Thymus (tissue), 11 donors: ENCODE measurements at regions not wholly inside any gene's neighbourhood (a gene's known extent, or its start where the extent isn't known, plus 50 kb on each side); places are given as distances from the start of the nearest gene placed in this dataset.

Experiments
- DNase-seq, 9 donors: peaks; one replicate each; pipeline ENCODE4 v3.0.0-alpha.2; 2013; ENCODE audit warnings: low spot score in 9 of 9, low read depth in 6 of 9, missing footprints in 1 of 9
- H3K27ac ChIP-seq, 2 donors: one replicate each; pipeline ENCODE4 v1.5.1; 2013; ENCODE audit warnings: control low read depth in 1 of 2, low read depth in 1 of 2, low read length in 1 of 2, mild to moderate bottlenecking in 1 of 2, moderate library complexity in 1 of 2
- H3K27me3 ChIP-seq, 2 donors: one replicate each; pipeline ENCODE4 v1.5.1; 2013; ENCODE audit warnings: low read length in 1 of 2; ENCODE audit not compliant: control insufficient read depth in 2 of 2, insufficient read depth in 1 of 2
- H3K36me3 ChIP-seq, 2 donors: one replicate each; pipeline ENCODE4 v1.5.1; 2013; ENCODE audit warnings: low read length in 1 of 2, mild to moderate bottlenecking in 1 of 2, moderate library complexity in 1 of 2; ENCODE audit not compliant: control insufficient read depth in 2 of 2, insufficient read depth in 2 of 2
- H3K4me1 ChIP-seq, 2 donors: one replicate each; pipeline ENCODE4 v1.5.1; 2013; ENCODE audit warnings: low read length in 2 of 2; ENCODE audit not compliant: control insufficient read depth in 2 of 2, insufficient read depth in 2 of 2
- H3K4me3 ChIP-seq, 2 donors: one replicate each; pipeline ENCODE4 v1.5.1; 2013; ENCODE audit warnings: low read length in 2 of 2, control low read depth in 1 of 2, mild to moderate bottlenecking in 1 of 2
- H3K9me3 ChIP-seq, 2 donors: one replicate each; pipeline ENCODE4 v1.5.1; 2013; ENCODE audit warnings: low read length in 1 of 2, mild to moderate bottlenecking in 1 of 2; ENCODE audit not compliant: control insufficient read depth in 2 of 2, insufficient read depth in 1 of 2
- WGBS: extraction: QIAGEN DNeasy Blood & Tissue Kit; methylation state at CpG from one replicate; pipeline ENCODE4 v1.1.7; 2013; 5-methylcytosine and 5-hydroxymethylcytosine counted together
- donor health status: healthy.

DNA sequence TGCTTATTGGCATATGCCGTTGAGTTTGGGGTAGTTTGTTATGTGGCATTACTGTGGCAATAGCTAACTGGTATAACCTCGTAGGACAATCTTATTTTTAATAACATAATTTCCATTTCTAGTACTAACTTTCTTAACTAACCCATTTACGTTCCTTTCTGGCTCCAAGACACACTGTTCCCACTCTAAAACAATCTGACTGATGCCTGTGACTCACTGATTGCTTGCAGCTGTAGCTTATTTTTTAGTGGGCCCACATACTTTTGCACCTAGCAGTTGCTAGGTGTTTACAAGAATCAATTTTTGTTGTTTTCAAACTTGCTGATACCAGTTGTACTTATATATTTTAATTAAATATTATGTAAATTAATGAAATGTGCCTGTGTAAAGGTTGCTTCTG, 52.2 kb downstream of the FAT3 start:
- H3K27me3 ChIP-seq, result no peaks in the 10 kb centered on the region
- H3K36me3 ChIP-seq, result no peaks in the 10 kb centered on the region
- no peak for DNase-seq
- H3K4me1 ChIP-seq, result no peaks in the 10 kb centered on the region
- H3K9me3 ChIP-seq, result no peaks in the 10 kb centered on the region
- H3K27ac ChIP-seq, result no peak overlapping the region
- WGBS, result 92% methylated on average over 3 of the region's 3 CpGs
- no peak overlapping the region for H3K4me3 ChIP-seq

DNA sequence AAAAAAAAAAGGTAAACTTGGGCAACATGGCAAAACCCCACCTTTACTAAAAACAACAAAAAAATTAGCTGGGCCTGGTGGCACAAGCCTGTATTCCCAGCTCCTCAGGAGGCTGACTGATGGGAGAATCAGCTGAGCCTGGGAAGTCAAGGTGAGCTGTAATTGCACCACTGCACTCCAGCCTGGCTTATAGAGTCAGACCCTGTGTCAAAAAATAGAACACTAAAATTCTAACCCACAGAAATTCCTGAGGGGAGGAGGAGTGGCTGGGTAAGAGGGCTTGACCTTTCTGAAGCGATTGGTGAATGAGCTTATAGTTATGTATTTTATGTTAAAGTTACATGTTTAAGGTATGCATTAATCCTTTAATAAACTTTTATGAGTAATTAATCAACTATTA, 53.3 kb downstream of the FAT3 start:
- H3K27me3 ChIP-seq, result no peaks in the 10 kb centered on the region
- no peaks in the 10 kb centered on the region for H3K36me3 ChIP-seq
- no peaks in the 10 kb centered on the region for H3K9me3 ChIP-seq
- no peak overlapping the region for H3K4me3 ChIP-seq
- H3K4me1 ChIP-seq, result no peaks in the 10 kb centered on the region
- no peak overlapping the region for H3K27ac ChIP-seq
- DNase-seq, result no peak
- WGBS, result 97% methylated on average over 1 of the region's 1 CpG

DNA sequence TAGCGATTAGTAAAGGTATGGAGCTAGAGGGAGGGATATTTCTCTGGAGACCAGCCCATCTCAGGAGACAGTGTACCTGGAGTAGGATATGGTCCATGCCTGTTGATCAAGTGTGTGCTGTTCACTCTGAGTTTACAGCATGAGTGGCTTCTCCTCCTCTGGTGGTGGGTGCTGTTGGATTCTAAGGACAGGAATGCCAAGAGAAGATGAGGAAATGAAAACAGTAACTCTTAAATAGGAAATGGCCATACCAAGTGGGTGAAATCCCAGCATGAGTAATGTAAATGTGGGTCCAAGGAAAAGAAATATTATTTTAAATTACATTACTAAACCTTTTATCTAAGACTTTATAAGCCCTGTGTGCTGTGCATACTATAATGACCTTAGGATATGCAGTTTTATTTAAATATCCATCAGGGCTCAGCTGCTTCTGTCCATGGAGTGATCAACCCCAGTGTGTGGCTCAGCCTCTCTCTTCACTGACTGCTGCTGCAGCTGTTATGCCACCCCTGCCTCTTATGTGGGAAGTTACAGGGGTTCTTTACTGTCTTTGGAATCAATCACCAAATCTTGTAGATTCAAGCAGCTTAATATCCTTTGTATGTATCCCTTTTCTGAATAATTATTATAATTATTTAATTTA, 54.3 kb downstream of the FAT3 start:
- no peak overlapping the region for H3K4me3 ChIP-seq
- H3K4me1 ChIP-seq, result no peaks in the 10 kb centered on the region
- no peaks in the 10 kb centered on the region for H3K9me3 ChIP-seq
- 97% methylated on average over 1 of the region's 1 CpG for WGBS
- DNase-seq, result no peak
- no peaks in the 10 kb centered on the region for H3K36me3 ChIP-seq
- no peaks in the 10 kb centered on the region for H3K27me3 ChIP-seq
- H3K27ac ChIP-seq, result no peak overlapping the region

DNA sequence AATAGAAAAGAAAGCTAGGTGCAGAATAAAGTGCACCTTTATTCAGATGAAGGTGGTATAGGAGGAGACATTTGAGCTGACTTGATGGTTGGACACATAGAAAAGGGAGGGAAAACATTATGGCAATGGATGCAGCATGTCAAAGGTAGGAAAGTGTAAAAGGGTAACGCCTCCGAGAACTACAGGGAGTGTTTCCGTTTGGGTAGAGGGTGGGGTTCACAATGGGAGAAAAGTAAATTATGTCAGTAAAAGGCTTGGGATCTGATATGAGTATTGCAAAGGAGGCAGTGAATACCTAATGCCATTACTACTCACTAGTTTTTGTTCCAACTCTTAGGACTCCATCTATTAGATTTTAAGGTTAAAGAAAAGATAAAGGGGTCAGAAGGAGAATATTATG, 59.5 kb downstream of the FAT3 start:
- Histone ChIP-seq H3K4me1 (no peaks in the 10 kb centered on the region), H3K27ac (no peak overlapping the region), H3K27me3 (no peaks in the 10 kb centered on the region), H3K9me3 (no peaks in the 10 kb centered on the region), H3K36me3 (no peaks in the 10 kb centered on the region), H3K4me3 (no peak overlapping the region)
- WGBS, result 91% methylated on average over 3 of the region's 3 CpGs
- no peak for DNase-seq

DNA sequence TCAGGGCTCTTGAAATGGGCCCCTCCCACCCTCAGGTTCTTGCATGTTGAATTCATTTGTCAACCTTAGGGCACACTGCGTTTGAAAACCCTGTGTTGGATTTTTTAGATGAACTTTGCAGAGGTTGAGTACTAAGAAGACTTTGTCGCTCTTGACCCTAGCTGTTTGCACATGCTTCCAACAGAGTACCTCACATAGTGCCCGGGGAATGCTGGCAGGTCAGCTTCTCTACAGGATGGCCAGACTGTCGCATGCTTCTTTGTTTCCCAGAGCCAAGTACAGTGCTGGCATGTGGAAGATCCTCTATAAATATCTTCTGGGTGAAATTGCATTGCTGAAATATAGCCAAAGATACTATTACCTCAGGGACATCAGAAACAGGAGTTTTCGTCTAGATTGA, 59.9 kb downstream of the FAT3 start:
- H3K4me3 ChIP-seq, result no peak overlapping the region
- WGBS, result 89% methylated on average over 5 of the region's 5 CpGs
- H3K27ac ChIP-seq, result no peak overlapping the region
- no peaks in the 10 kb centered on the region for H3K27me3 ChIP-seq
- H3K9me3 ChIP-seq, result no peaks in the 10 kb centered on the region
- no peaks in the 10 kb centered on the region for H3K36me3 ChIP-seq
- DNase-seq, result no peak
- no peaks in the 10 kb centered on the region for H3K4me1 ChIP-seq

DNA sequence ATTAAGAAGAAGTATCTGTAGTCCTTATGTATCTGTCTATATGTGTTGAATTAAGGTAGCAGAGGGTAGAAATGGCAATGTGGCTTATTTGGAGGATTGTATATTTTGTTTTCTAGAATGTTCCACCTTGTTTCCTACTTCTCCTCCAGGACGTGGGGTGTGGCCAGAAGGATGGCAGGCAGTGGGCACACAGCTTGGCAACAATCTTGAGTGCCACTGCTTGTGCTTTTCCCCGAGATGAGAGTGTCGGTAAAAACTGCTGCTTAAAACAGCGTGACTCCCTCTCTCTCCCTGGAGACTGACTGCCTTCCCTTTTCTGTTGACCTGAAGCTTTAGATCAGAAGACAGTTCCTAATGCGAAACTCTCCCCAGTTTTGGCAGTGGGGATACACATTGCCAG, 61.2 kb downstream of the FAT3 start:
- no peak overlapping the region for H3K4me3 ChIP-seq
- no peaks in the 10 kb centered on the region for H3K9me3 ChIP-seq
- DNase-seq, result no peak
- H3K27ac ChIP-seq, result no peak overlapping the region
- 93% methylated on average over 5 of the region's 5 CpGs for WGBS
- H3K4me1 ChIP-seq, result no peaks in the 10 kb centered on the region
- H3K27me3 ChIP-seq, result no peaks in the 10 kb centered on the region
- H3K36me3 ChIP-seq, result no peaks in the 10 kb centered on the region

DNA sequence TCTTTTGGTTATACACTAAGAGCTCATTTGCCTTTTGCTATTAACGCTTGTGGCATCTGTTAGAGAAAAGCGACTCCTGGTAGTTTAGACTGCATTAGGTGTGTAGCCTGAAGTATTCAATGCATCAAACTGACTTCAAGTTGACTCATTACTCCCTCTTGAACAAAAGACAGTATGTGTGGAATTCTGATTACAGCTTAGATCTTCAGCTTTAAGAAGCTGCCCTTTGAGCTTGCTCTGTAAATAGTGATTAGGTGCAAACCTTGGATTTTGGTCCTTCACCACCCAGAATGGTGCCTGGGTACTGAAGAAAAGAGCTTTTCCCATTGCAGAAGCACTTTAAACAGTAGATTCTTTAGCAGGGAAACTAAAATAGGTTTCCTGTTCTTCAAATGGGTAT, 62.1 kb downstream of the FAT3 start:
- H3K27ac ChIP-seq, result no peak overlapping the region
- 96% methylated on average over 2 of the region's 2 CpGs for WGBS
- no peaks in the 10 kb centered on the region for H3K27me3 ChIP-seq
- no peaks in the 10 kb centered on the region for H3K4me1 ChIP-seq
- no peaks in the 10 kb centered on the region for H3K9me3 ChIP-seq
- no peak overlapping the region for H3K4me3 ChIP-seq
- no peak for DNase-seq
- no peaks in the 10 kb centered on the region for H3K36me3 ChIP-seq

DNA sequence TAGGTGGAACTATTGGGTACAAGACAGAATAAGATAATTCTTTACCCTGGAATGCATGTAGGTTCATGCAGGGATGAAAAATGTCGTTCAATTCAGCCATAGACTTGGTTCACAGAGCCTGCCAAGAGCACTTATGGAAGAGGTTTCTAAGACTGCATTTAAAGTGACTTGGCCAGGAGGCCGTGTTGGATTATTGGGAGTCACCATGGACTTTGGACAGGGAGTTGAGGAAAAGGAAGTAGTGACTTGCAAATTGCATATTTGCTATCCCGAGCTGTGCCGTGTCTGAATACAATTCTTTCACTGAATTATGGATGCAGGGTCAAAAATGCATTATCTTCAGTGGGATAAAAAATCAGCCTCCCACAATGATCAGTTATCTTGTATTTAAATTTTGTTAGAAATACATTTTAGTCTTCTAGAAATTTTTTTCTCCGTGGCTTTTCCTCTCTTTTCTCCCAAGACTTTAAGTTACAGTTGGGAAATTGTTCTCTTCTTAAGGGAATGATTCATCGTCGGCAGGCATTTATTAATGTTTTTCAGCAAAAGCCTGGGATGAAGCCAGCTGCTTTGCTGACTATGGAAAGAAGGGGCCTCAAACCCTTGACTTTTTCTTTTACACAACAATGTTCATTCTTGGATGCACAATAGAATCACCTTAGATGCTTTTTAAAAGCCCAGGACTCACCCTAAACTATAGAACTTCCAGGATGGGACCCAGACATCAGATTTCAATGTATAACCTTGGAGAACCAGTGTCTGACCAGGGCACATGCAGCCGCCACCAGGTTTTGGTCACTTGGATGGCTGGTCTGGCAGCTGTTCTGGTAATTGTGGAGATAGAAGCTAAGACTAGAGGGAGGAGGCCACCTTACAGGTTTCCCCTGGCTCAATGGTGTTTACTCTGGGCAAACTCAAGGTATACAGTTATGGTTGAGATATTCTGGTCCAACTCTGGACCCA, 70.8 kb downstream of the FAT3 start:
- H3K27me3 ChIP-seq, result no peaks in the 10 kb centered on the region

DNA sequence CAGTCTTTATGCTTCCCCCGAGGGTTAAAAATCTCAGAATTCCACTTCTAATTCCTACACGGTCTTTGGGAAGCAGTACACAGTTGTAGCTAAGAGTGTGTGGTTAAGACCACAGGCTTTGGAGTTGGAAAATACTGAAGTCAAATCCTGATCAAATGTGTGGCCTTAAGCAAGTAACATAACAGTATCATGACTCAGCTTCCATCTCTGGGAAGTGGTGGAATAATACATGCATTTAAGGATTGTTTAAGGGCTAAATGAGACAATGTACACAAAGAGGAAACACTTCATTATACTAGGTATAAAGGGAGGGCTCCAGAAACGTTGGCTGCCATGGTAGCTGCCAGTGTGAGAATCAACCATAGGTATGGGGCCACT, 71.5 kb downstream of the FAT3 start:
- 83% methylated on average over 3 of the region's 3 CpGs for WGBS
- H3K4me3 ChIP-seq, result no peak overlapping the region
- no peaks in the 10 kb centered on the region for H3K9me3 ChIP-seq

More for the DNA sequence above, 70.8 kb downstream of the FAT3 start:
- no peak overlapping the region for H3K27ac ChIP-seq
- WGBS, result 90% methylated on average over 8 of the region's 8 CpGs
- no peak for DNase-seq
- H3K36me3 ChIP-seq, result no peaks in the 10 kb centered on the region
- no peaks in the 10 kb centered on the region for H3K4me1 ChIP-seq
- no peak overlapping the region for H3K4me3 ChIP-seq
- no peaks in the 10 kb centered on the region for H3K9me3 ChIP-seq

More for the DNA sequence above, 71.5 kb downstream of the FAT3 start:
- Histone ChIP-seq H3K4me1 (no peaks in the 10 kb centered on the region), H3K36me3 (no peaks in the 10 kb centered on the region), H3K27me3 (no peaks in the 10 kb centered on the region), H3K27ac (no peak overlapping the region)
- no peak for DNase-seq
